Bronchial epithelial cell (primary cell): ENCODE measurements at regions not wholly inside any gene's neighbourhood (a gene's known extent, or its start where the extent isn't known, plus 50 kb on each side); places are given as distances from the start of the nearest gene placed in this dataset.

ENCODE experiments used
- DNase-seq: peaks from one replicate; pipeline ENCODE4 v3.0.0-alpha.2; 2010; ENCODE audit warnings: low read depth
- FAIRE-seq: peaks from 2 replicates; lab custom pipeline; 2011; peaks lifted over from hg19 to GRCh38; lab: Jason Lieb, UNC
- H3K27me3 ChIP-seq: 2 replicates; pipeline ENCODE4 v1.5.1; 2011; ENCODE audit warnings: low read length; ENCODE audit not compliant: control insufficient read depth, insufficient read depth
- H3K36me3 ChIP-seq: 2 replicates; pipeline ENCODE4 v1.5.1; 2011; ENCODE audit warnings: low read length; ENCODE audit not compliant: control insufficient read depth, insufficient read depth
- H3K4me3 ChIP-seq: 2 replicates; pipeline ENCODE4 v1.5.1; 2011; ENCODE audit warnings: mild to moderate bottlenecking, low read depth, low read length, control low read depth
- TF ChIP-seq, protein P1 (sequence below): IDR thresholded peaks from 2 replicates; pipeline ENCODE4 v1.5.1; 2011; ENCODE audit warnings: mild to moderate bottlenecking, moderate library complexity, low read length, control low read depth, inconsistent platforms; ENCODE audit not compliant: insufficient read depth, severe bottlenecking

DNA sequence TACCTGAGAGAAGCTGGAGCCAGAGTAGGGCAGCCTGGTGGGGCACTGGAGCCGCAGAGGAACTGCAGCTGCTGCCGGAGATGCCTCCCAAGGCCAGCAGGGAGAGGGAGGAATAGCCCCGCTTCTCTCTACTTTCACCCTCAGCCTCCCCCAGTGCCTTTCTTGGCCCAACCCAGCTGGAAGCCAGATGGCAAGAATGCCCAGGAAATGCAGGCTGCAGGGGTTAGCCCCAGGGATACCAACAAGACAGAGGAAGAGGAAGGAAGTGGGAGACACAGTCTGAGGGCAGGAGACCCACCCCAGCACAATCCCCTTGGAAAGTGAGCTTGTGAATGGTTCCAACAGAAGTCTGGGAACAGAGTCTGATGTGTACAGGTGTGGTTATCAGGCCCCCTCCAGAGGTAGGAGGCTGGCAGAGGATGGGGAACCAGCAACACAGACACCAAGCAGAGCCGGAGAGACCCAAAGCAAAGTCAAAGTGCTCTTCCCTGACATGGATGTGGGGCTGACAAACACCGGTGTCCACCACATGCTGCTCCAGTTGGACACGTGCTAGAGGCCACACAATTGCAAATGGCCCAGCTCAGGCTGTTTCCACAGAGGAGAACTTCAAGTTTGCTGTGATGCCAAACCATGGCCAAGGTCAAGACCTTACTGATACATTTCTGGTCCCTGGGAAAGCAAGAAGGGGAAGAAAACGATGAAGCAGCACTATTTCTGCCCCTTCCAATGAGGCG, 418.8 kb upstream of the PROK2 start:
- Histone ChIP-seq H3K36me3 (no peaks in the 10 kb centered on the region), H3K4me3 (no peak overlapping the region), H3K27me3 (no peaks in the 10 kb centered on the region)
- FAIRE-seq, result no peak
- no peak for DNase-seq
- TF ChIP-seq, protein P1, sequence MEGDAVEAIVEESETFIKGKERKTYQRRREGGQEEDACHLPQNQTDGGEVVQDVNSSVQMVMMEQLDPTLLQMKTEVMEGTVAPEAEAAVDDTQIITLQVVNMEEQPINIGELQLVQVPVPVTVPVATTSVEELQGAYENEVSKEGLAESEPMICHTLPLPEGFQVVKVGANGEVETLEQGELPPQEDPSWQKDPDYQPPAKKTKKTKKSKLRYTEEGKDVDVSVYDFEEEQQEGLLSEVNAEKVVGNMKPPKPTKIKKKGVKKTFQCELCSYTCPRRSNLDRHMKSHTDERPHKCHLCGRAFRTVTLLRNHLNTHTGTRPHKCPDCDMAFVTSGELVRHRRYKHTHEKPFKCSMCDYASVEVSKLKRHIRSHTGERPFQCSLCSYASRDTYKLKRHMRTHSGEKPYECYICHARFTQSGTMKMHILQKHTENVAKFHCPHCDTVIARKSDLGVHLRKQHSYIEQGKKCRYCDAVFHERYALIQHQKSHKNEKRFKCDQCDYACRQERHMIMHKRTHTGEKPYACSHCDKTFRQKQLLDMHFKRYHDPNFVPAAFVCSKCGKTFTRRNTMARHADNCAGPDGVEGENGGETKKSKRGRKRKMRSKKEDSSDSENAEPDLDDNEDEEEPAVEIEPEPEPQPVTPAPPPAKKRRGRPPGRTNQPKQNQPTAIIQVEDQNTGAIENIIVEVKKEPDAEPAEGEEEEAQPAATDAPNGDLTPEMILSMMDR, result no peak

- TF ChIP-seq, protein P1, result no peak
- FAIRE-seq, result no peak
- Histone ChIP-seq H3K4me3 (no peak overlapping the region), H3K36me3 (no peaks in the 10 kb centered on the region), H3K27me3 (no peaks in the 10 kb centered on the region)
- DNase-seq, result no peak
These were observed 418.2 kb upstream of the PROK2 start for GRCh38 chr3:72203105-72203504.

DNA sequence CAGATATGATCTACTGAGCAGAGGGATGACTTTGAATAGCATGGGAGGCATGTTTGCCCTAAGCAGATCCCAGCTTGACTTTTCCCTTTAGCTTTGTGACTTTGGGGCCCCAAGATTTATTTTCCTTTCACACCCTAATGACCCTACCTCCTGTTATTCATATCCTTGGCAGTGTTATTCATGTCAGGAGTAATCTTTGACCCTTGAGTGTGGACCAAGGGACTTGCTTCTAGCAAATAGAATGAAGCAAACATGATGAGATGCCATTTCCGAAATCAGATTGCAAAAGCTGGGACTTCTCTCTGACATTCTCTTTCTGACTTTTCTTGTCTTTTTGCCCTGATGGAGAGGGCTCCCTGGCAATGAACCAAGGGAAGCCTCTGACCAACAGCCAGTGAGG, 415.4 kb upstream of the PROK2 start:
- FAIRE-seq, result no peak

GRCh38 chr3:72199530-72199929, 414.6 kb upstream of the PROK2 start:
- TF ChIP-seq, protein P1, result no peak
- no peak for DNase-seq
- no peak for FAIRE-seq
- Histone ChIP-seq H3K36me3 (no peaks in the 10 kb centered on the region), H3K4me3 (no peak overlapping the region), H3K27me3 (no peaks in the 10 kb centered on the region)

More for the DNA sequence above, 415.4 kb upstream of the PROK2 start:
- Histone ChIP-seq H3K27me3 (no peaks in the 10 kb centered on the region), H3K36me3 (no peaks in the 10 kb centered on the region), H3K4me3 (no peak overlapping the region)
- TF ChIP-seq, protein P1, result no peak
- no peak for DNase-seq

DNA sequence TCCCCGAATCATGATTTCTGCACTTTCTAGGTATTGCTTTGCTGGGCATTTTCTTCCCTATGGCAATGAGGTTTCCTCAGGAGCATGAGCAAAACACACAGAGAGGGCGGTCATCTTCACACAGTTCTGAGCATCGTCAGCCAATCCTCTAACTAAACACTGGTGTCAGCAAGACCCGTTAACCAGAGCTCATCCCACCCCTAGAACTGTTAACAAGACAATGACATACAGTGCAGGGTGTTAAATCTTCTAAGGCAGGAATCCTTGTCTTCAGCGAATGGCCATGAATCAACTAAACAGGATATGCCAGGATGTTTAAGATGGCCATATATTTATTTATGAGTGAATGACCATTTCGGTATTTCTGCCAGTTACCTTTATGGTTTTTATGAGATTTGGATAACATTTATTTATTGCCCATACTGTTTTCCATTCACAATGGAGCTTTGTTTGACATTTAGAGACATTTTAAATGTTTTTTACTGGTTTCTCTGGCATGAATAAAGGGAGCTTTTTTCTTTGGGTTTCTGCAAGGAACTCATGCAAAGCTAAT, 411.5 kb upstream of the PROK2 start:
- H3K27me3 ChIP-seq, result no peaks in the 10 kb centered on the region
- DNase-seq (no peak), FAIRE-seq (no peak)
- no peak overlapping the region for H3K4me3 ChIP-seq
- H3K36me3 ChIP-seq, result no peaks in the 10 kb centered on the region
- TF ChIP-seq, protein P1, result no peak
